WERI-Rb-1 (cell line): ENCODE measurements at regions not wholly inside any gene's neighbourhood (a gene's known extent, or its start where the extent isn't known, plus 50 kb on each side); places are given as distances from the start of the nearest gene placed in this dataset.
A peak's percentile ranks its signal among the peaks of the same experiment; 100 is the strongest.
"Not testable (repeated sequence)": the region's sequence is repeated elsewhere in the genome, so short reads cannot be mapped to it uniquely, and the experiment has no call there.

ENCODE experiments used
- DNase-seq: peaks from one replicate; pipeline ENCODE4 v3.0.0-alpha.2; 2020
- H3K27ac ChIP-seq: fragments of 250-450 bp; sonication (Bioruptor Pico); 2 replicates; pipeline ENCODE4 v1.5.1; 2020; ENCODE audit warnings: mild to moderate bottlenecking, moderate library complexity
- H3K27me3 ChIP-seq: fragments of 250-450 bp; sonication (Bioruptor Pico); 2 replicates; pipeline ENCODE4 v1.5.1; 2021; ENCODE audit warnings: mild to moderate bottlenecking, low read depth, moderate library complexity; ENCODE audit not compliant: insufficient read depth, severe bottlenecking
- H3K36me3 ChIP-seq: fragments of 250-450 bp; sonication (Bioruptor Pico); 2 replicates; pipeline ENCODE4 v1.5.1; 2020; ENCODE audit warnings: mild to moderate bottlenecking, moderate library complexity
- H3K4me3 ChIP-seq: 2 replicates; pipeline ENCODE4 v1.5.1; 2011; ENCODE audit warnings: low read depth, mild to moderate bottlenecking, control low read depth, low read length
- H3K9me3 ChIP-seq: fragments of 250-450 bp; sonication (Bioruptor Pico); 2 replicates; pipeline ENCODE4 v1.5.1; 2021; ENCODE audit warnings: mild to moderate bottlenecking, moderate library complexity; ENCODE audit not compliant: severe bottlenecking
- CTCF ChIP-seq: IDR thresholded peaks from 2 replicates; pipeline ENCODE4 v1.5.1; 2011; ENCODE audit warnings: low read depth, mild to moderate bottlenecking, control low read depth, inconsistent platforms, low read length

DNA sequence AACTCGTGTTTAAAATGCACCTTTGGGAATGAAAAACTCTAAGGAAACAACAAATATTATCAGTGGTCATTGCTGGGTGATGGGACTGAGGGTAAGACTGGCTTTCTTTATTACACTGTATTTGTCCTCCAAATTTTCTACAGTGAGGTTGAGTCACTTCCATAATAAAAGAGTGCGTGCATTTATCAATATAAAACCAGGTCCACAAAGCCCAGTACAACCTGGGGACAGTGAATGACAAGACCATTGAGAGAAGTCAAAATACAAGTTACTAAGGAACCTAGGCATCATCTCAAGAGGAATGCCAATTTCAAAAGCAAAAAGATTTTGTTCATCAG, 76.4 kb downstream of the MAGED4 start:
- no peaks in the 10 kb centered on the region for H3K9me3 ChIP-seq
- no peak for TF ChIP-seq CTCF
- DNase-seq, result no peak
- peaks cover 43% of the 10 kb centered on the region for H3K27me3 ChIP-seq
- H3K27ac ChIP-seq, result no peak overlapping the region; the same call in 1 of the 2 replicates
- H3K36me3 ChIP-seq, result no peaks in the 10 kb centered on the region
- H3K4me3 ChIP-seq, result peak overlapping the region; percentile 68; the same call in 1 of the 2 replicates

GRCh38 chrX:52261463-52262194, 76.9 kb downstream of the MAGED4 start:
- no peaks in the 10 kb centered on the region for H3K9me3 ChIP-seq
- H3K36me3 ChIP-seq, result no peaks in the 10 kb centered on the region
- H3K27ac ChIP-seq, result peak overlapping the region; percentile 93
- peaks cover 45% of the 10 kb centered on the region for H3K27me3 ChIP-seq
- H3K4me3 ChIP-seq, result peak overlapping the region; percentile 68
- TF ChIP-seq CTCF, result peak; percentile 76
- DNase-seq, result peak; percentile 94

GRCh38 chrX:52262195-52262546, 77.5 kb downstream of the MAGED4 start:
- no peak for TF ChIP-seq CTCF
- Histone ChIP-seq H3K27ac (peak overlapping the region; percentile 93; the same call in 1 of the 2 replicates), H3K27me3 (peaks cover 42% of the 10 kb centered on the region), H3K9me3 (no peaks in the 10 kb centered on the region), H3K36me3 (no peaks in the 10 kb centered on the region), H3K4me3 (peak overlapping the region; percentile 68)
- no peak for DNase-seq

DNA sequence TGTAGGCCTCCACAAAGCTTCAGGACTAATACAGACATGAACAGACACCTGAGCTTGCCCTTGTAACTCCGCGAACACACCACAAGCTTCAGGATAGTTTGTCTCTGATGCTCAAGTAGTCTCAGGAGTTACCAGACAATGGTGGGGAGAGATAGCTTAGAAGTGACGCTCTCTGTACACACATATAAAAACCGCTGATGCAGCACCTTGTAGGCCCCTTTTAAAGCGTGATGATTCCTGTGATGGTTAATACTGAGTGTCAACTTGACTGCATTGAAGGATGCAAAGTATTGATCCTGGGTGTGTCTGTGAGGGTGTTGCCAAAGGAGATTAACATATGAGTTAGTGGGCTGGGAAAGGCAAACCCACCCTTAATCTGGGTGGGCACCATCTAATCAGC, 78.7 kb downstream of the MAGED4 start:
- no peaks in the 10 kb centered on the region for H3K36me3 ChIP-seq
- H3K4me3 ChIP-seq, result no peak overlapping the region
- H3K27ac ChIP-seq, result no peak overlapping the region
- H3K27me3 ChIP-seq, result peaks cover 37% of the 10 kb centered on the region
- no peak for TF ChIP-seq CTCF
- DNase-seq, result no peak
- no peaks in the 10 kb centered on the region for H3K9me3 ChIP-seq

DNA sequence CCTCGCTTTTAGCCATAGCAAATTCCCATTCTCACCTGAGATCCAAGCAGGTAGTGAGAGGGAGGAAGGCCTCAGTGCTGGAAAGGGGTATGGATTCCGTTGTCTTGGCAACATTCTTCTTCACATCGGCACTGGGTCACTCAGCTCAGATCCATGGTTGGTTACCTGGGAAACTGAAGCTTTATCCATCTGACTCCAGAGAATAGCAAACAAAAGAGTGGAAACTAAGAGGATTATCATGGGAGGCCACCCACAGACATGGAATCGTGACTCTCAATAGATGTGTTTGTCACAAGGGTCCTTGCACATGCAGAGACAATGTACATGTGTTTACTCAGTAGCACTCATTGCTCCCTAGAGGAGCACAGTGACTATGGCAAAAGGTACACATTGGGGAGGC, 81.0 kb downstream of the MAGED4 start:
- no peak for DNase-seq
- Histone ChIP-seq H3K27ac (no peak overlapping the region), H3K9me3 (no peaks in the 10 kb centered on the region), H3K36me3 (no peaks in the 10 kb centered on the region), H3K27me3 (peaks cover 44% of the 10 kb centered on the region), H3K4me3 (no peak overlapping the region)
- no peak for TF ChIP-seq CTCF

- H3K27ac ChIP-seq, H3K4me3 ChIP-seq, H3K9me3 ChIP-seq, H3K36me3 ChIP-seq, DNase-seq: not testable (repeated sequence)
- peaks cover 57% of the 10 kb centered on the region for H3K27me3 ChIP-seq
Observed at GRCh38 chrX:52268502-52268901, 83.8 kb downstream of the MAGED4 start.
